Umbilical cord (tissue), 1 donor: ENCODE measurements at regions not wholly inside any gene's neighbourhood (a gene's known extent, or its start where the extent isn't known, plus 50 kb on each side); places are given as distances from the start of the nearest gene placed in this dataset.
"Not testable (repeated sequence)": the region's sequence is repeated elsewhere in the genome, so short reads cannot be mapped to it uniquely, and the experiment has no call there.

Experiments
- DNase-seq: peaks from one replicate; pipeline ENCODE4 v3.0.0-alpha.2; 2015; ENCODE audit warnings: low spot score

GRCh38 chr2:230593765-230594164 lies 118.9 kb upstream of the CAB39 start:
- DNase-seq: no peak

GRCh38 chr2:230594286-230594840 lies 118.3 kb upstream of the CAB39 start:
- DNase-seq: no peak

- DNase-seq: no peak
Measured at GRCh38 chr2:230599853-230600252, 112.8 kb upstream of the CAB39 start.

GRCh38 chr2:230600285-230600684 lies 112.4 kb upstream of the CAB39 start:
- no peak for DNase-seq

- DNase-seq: no peak
Measured at GRCh38 chr2:230600881-230601280, 111.8 kb upstream of the CAB39 start.

GRCh38 chr2:230601510-230601909 lies 111.1 kb upstream of the CAB39 start:
- no peak for DNase-seq

GRCh38 chr2:230602562-230603230 lies 109.9 kb upstream of the CAB39 start:
- DNase-seq: no peak

- not testable (repeated sequence) for DNase-seq
Measured at GRCh38 chr2:230603317-230603716, 109.3 kb upstream of the CAB39 start.

GRCh38 chr2:230604158-230604557 lies 108.5 kb upstream of the CAB39 start:
- DNase-seq: not testable (repeated sequence)

GRCh38 chr2:230614040-230614439 lies 98.6 kb upstream of the CAB39 start:
- DNase-seq: no peak

GRCh38 chr2:230614913-230615332 lies 97.7 kb upstream of the CAB39 start:
- no peak for DNase-seq

GRCh38 chr2:230617256-230617706 lies 95.4 kb upstream of the CAB39 start:
- DNase-seq: peak; percentile 75

GRCh38 chr2:230619491-230619890 lies 93.2 kb upstream of the CAB39 start:
- DNase-seq: no peak

- DNase-seq: not testable (repeated sequence)
Measured at GRCh38 chr2:230625220-230625619, 87.4 kb upstream of the CAB39 start.

GRCh38 chr2:230627091-230627490 lies 85.6 kb upstream of the CAB39 start:
- not testable (repeated sequence) for DNase-seq

- peak; percentile 50 for DNase-seq
Measured at GRCh38 chr2:230627806-230628724, 84.6 kb upstream of the CAB39 start.

GRCh38 chr2:230631470-230631869 lies 81.2 kb upstream of the CAB39 start:
- no peak for DNase-seq

- DNase-seq: no peak
Measured at GRCh38 chr2:230634146-230634545, 78.5 kb upstream of the CAB39 start.

- DNase-seq: not testable (repeated sequence)
Measured at GRCh38 chr2:230634721-230635313, 77.8 kb upstream of the CAB39 start.

GRCh38 chr2:230636684-230637271 lies 75.9 kb upstream of the CAB39 start:
- DNase-seq: no peak

- not testable (repeated sequence) for DNase-seq
Measured at GRCh38 chr2:230637486-230637885, 75.2 kb upstream of the CAB39 start.
